Mesendoderm (in vitro differentiated cells): ENCODE measurements at regions not wholly inside any gene's neighbourhood (a gene's known extent, or its start where the extent isn't known, plus 50 kb on each side); places are given as distances from the start of the nearest gene placed in this dataset.

Experiments used
- DNase-seq: peaks from one replicate; pipeline ENCODE4 v3.0.0; 2013
- H2AK5ac ChIP-seq: 2 replicates; pipeline ENCODE4 v1.6.1; 2013; ENCODE audit warnings: low read length, inconsistent platforms
- H2BK120ac ChIP-seq: 2 replicates; pipeline ENCODE4 v1.6.1; 2013; ENCODE audit warnings: low read depth, mild to moderate bottlenecking, low read length, moderate library complexity, mixed read lengths
- H2BK15ac ChIP-seq: replicated peaks from 2 replicates; pipeline ENCODE4 v1.6.1; 2013; ENCODE audit warnings: low read depth, mild to moderate bottlenecking, moderate library complexity
- H2BK5ac ChIP-seq: 2 replicates; pipeline ENCODE4 v1.6.1; 2013; ENCODE audit warnings: low read length, inconsistent platforms
- H3K18ac ChIP-seq: 2 replicates; pipeline ENCODE4 v1.6.1; 2013; ENCODE audit warnings: mild to moderate bottlenecking, low read length, mixed read lengths
- H3K23ac ChIP-seq: one replicate; pipeline ENCODE4 v1.6.1; 2013; ENCODE audit warnings: low read length
- H3K27ac ChIP-seq: 2 replicates; pipeline ENCODE4 v1.5.1; 2013; ENCODE audit warnings: low read depth, mild to moderate bottlenecking, inconsistent platforms, low read length, moderate library complexity
- H3K27me3 ChIP-seq: 2 replicates; pipeline ENCODE4 v1.6.1; 2013; ENCODE audit warnings: low read length, control low read depth, mild to moderate bottlenecking, inconsistent platforms; ENCODE audit not compliant: insufficient read depth, poor library complexity
- H3K36me3 ChIP-seq: 2 replicates; pipeline ENCODE4 v1.6.1; 2013; ENCODE audit warnings: low read length, inconsistent platforms; ENCODE audit not compliant: control insufficient read depth, insufficient read depth
- H3K4ac ChIP-seq: one replicate; pipeline ENCODE4 v1.6.1; 2013; ENCODE audit warnings: low read depth, mild to moderate bottlenecking, low read length, moderate library complexity
- H3K4me1 ChIP-seq: 2 replicates; pipeline ENCODE4 v1.6.1; 2013; ENCODE audit warnings: low read depth, low read length, inconsistent platforms; ENCODE audit not compliant: control insufficient read depth
- H3K4me2 ChIP-seq: 2 replicates; pipeline ENCODE4 v1.6.1; 2013; ENCODE audit warnings: low read length
- H3K4me3 ChIP-seq: 2 replicates; pipeline ENCODE4 v1.5.1; 2013; ENCODE audit warnings: mild to moderate bottlenecking, low read length
- H3K56ac ChIP-seq: one replicate; pipeline ENCODE4 v1.6.1; 2013; ENCODE audit warnings: low read length
- H3K79me1 ChIP-seq: 2 replicates; pipeline ENCODE4 v1.6.1; 2013; ENCODE audit warnings: low read length, inconsistent platforms
- H3K79me2 ChIP-seq: 2 replicates; pipeline ENCODE4 v1.6.1; 2013; ENCODE audit warnings: mild to moderate bottlenecking, low read length; ENCODE audit not compliant: control insufficient read depth, insufficient read depth
- H3K9ac ChIP-seq: 2 replicates; pipeline ENCODE4 v1.6.1; 2013; ENCODE audit warnings: low read length, inconsistent platforms
- H4K5ac ChIP-seq: one replicate; pipeline ENCODE4 v1.6.1; 2013; ENCODE audit warnings: low read length
- H4K8ac ChIP-seq: one replicate; pipeline ENCODE4 v1.6.1; 2013; ENCODE audit warnings: low read depth, mild to moderate bottlenecking, control low read depth, low read length, moderate library complexity
- WGBS: extraction: QIAGEN DNeasy Blood & Tissue Kit; methylation state at CpG from one replicate; pipeline ENCODE4 v1.1.7; 2013; ENCODE audit warnings: low lambda C conversion rate, missing lambda C conversion rate; ENCODE audit not compliant: insufficient coverage; ENCODE audit errors: extremely low coverage; 5-methylcytosine and 5-hydroxymethylcytosine counted together

DNA sequence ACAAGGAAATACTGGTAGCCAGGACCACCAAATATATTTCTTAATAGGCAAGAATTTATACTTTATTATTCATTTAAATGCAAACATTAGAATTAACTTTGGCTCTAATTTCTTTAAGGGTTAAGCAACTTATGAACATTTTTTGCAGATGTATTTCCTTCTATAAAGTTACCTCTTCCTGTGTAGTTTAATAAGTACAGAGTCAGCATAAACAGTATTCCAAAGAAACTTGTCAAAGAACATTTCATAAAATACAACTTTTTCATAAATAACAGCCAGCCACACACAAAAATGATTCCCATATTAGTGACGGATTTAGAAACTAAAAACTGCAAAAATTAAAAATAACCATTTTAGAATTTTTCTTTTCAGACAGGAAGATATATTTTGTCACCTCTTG, 723.2 kb downstream of the KCNJ2 start:
- no peaks in the 10 kb centered on the region for H3K79me2 ChIP-seq
- no peaks in the 10 kb centered on the region for H3K4me1 ChIP-seq
- no peak overlapping the region for H3K4me3 ChIP-seq
- H3K9ac ChIP-seq: no peak overlapping the region
- no peak overlapping the region for H2AK5ac ChIP-seq
- WGBS: no CpG with 5 or more reads among the region's 1 CpG
- no peak overlapping the region for H2BK120ac ChIP-seq
- no peak overlapping the region for H4K5ac ChIP-seq
- no peaks in the 10 kb centered on the region for H3K36me3 ChIP-seq
- no peak overlapping the region for H3K4ac ChIP-seq
- no peak overlapping the region for H3K27ac ChIP-seq
- no peak overlapping the region for H3K4me2 ChIP-seq
- no peak overlapping the region for H3K18ac ChIP-seq
- no peak overlapping the region for H4K8ac ChIP-seq
- no peak for DNase-seq
- H3K56ac ChIP-seq: no peak overlapping the region
- no peak overlapping the region for H3K23ac ChIP-seq
- no peak overlapping the region for H2BK15ac ChIP-seq
- no peaks in the 10 kb centered on the region for H3K79me1 ChIP-seq
- H3K27me3 ChIP-seq: no peaks in the 10 kb centered on the region
- H2BK5ac ChIP-seq: no peak overlapping the region

DNA sequence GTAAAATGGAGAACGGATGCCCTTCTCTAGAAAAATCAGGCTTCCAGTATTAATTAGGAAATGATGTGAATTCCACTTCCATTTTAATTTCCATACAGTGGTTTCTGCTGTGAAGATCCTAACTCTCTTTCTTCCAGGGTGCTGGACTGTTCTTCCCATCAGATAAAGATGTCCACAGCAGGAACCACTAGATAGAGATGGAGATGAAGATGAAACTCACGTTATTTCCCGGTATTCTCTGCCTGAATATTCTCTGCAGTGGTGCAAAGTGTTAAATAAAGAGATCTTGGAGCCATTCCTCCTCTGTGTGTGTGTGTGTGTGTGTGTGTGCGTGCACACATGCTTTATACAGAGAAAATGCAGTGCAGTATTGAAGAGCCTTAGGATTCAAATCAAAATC, 727.5 kb downstream of the KCNJ2 start:
- H3K4ac ChIP-seq: no peak overlapping the region
- no peak overlapping the region for H3K4me3 ChIP-seq
- H3K27me3 ChIP-seq: no peaks in the 10 kb centered on the region
- no peak overlapping the region for H3K9ac ChIP-seq
- no peak overlapping the region for H4K8ac ChIP-seq
- no peak overlapping the region for H3K4me2 ChIP-seq
- H2BK120ac ChIP-seq: no peak overlapping the region
- H3K79me2 ChIP-seq: no peaks in the 10 kb centered on the region
- H3K27ac ChIP-seq: no peak overlapping the region
- H3K4me1 ChIP-seq: no peaks in the 10 kb centered on the region
- no peak overlapping the region for H3K56ac ChIP-seq
- H3K23ac ChIP-seq: no peak overlapping the region
- H2BK5ac ChIP-seq: no peak overlapping the region
- no peaks in the 10 kb centered on the region for H3K79me1 ChIP-seq
- DNase-seq: no peak
- no peak overlapping the region for H2AK5ac ChIP-seq
- whole genome bisulfite sequencing: no CpG with 5 or more reads among the region's 4 CpGs
- no peaks in the 10 kb centered on the region for H3K36me3 ChIP-seq
- no peak overlapping the region for H4K5ac ChIP-seq
- no peak overlapping the region for H2BK15ac ChIP-seq
- H3K18ac ChIP-seq: no peak overlapping the region

DNA sequence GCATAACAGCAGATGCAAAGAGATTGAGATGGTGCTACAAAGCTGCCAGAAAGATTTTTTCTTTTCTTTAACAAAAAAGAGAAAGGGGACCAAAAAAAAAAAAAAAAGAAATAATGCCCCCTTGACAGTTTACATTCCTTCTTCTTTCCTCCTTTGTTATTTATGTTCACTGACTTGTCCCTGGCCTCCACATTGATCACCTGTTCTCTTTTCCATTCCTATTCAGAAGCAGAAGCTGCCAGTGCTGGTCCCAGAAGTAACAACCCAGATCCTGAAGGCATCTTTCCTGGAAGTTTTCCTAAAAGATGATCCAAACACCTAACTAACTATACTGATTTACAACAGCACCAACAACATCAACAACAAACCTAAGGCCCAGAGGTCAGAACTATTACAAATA, 728.1 kb downstream of the KCNJ2 start:
- no peak overlapping the region for H3K4me2 ChIP-seq
- no peak overlapping the region for H3K4me3 ChIP-seq
- no peak overlapping the region for H3K23ac ChIP-seq
- no peak overlapping the region for H2BK5ac ChIP-seq
- no peaks in the 10 kb centered on the region for H3K27me3 ChIP-seq
- H3K9ac ChIP-seq: no peak overlapping the region
- H3K4ac ChIP-seq: no peak overlapping the region
- H3K27ac ChIP-seq: no peak overlapping the region
- no peaks in the 10 kb centered on the region for H3K36me3 ChIP-seq
- H3K79me2 ChIP-seq: no peaks in the 10 kb centered on the region
- H3K18ac ChIP-seq: no peak overlapping the region
- H3K56ac ChIP-seq: no peak overlapping the region
- DNase-seq: no peak
- H4K5ac ChIP-seq: no peak overlapping the region
- no peak overlapping the region for H2BK15ac ChIP-seq
- no peak overlapping the region for H4K8ac ChIP-seq
- H3K4me1 ChIP-seq: no peaks in the 10 kb centered on the region
- no peak overlapping the region for H2AK5ac ChIP-seq
- no peaks in the 10 kb centered on the region for H3K79me1 ChIP-seq
- H2BK120ac ChIP-seq: no peak overlapping the region

DNA sequence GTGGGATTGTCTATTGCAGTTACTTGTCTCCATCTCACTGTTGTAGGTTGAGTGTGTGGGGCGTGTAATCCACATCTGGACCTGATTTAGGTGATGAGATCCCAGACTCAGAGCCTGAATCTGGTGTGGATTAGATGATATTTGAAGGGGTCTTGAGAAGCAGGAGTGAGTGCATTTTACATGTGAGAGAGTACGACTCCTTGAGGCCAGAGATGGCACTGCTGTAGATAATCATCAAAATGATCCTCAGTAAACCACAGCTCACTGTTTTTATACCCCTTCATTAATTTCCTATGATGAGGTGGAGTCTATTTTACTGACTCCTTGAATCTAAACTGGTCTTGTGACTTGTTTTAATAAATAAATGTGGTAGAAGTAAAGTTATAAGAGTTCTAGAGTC, 732.5 kb downstream of the KCNJ2 start:
- no peaks in the 10 kb centered on the region for H3K4me1 ChIP-seq
- H3K27ac ChIP-seq: no peak overlapping the region
- no peaks in the 10 kb centered on the region for H3K27me3 ChIP-seq
- H3K4me2 ChIP-seq: no peak overlapping the region
- H2AK5ac ChIP-seq: no peak overlapping the region
- H3K18ac ChIP-seq: no peak overlapping the region
- H4K8ac ChIP-seq: no peak overlapping the region
- H2BK120ac ChIP-seq: no peak overlapping the region
- H3K4me3 ChIP-seq: no peak overlapping the region
- H3K9ac ChIP-seq: no peak overlapping the region
- H3K79me1 ChIP-seq: no peaks in the 10 kb centered on the region
- H2BK5ac ChIP-seq: no peak overlapping the region
- WGBS: no CpG with 5 or more reads among the region's 2 CpGs
- no peak overlapping the region for H2BK15ac ChIP-seq
- no peak overlapping the region for H3K23ac ChIP-seq
- no peak overlapping the region for H3K56ac ChIP-seq
- no peaks in the 10 kb centered on the region for H3K36me3 ChIP-seq
- no peak overlapping the region for H3K4ac ChIP-seq
- no peak for DNase-seq
- no peaks in the 10 kb centered on the region for H3K79me2 ChIP-seq
- H4K5ac ChIP-seq: no peak overlapping the region

DNA sequence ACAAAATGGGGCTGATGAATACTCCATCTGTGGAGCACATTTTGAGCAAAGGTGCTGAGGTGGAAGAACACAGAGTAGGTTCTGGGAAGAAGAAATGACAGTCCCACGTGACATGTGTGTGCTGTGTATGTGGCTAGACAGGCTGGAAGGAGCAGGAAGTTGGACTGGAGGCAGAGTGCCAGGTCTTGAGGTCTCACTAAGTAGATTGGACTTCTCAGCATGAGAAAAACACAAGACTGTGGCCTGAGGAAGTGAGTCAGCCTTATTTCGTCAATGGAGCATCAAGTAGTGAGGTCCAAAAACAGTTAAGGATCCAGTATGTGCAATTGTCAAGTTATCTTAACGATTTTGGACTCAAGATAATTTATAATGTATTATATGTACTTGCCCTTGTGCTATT, 736.5 kb downstream of the KCNJ2 start:
- H2BK15ac ChIP-seq: no peak overlapping the region
- H3K27me3 ChIP-seq: no peaks in the 10 kb centered on the region
- WGBS: no CpG with 5 or more reads among the region's 3 CpGs
- no peaks in the 10 kb centered on the region for H3K79me2 ChIP-seq
- no peak overlapping the region for H4K8ac ChIP-seq
- no peaks in the 10 kb centered on the region for H3K36me3 ChIP-seq
- H2AK5ac ChIP-seq: no peak overlapping the region
- no peaks in the 10 kb centered on the region for H3K79me1 ChIP-seq
- H3K23ac ChIP-seq: no peak overlapping the region
- no peak overlapping the region for H2BK120ac ChIP-seq
- H3K56ac ChIP-seq: no peak overlapping the region
- H3K18ac ChIP-seq: no peak overlapping the region
- no peak overlapping the region for H3K4me2 ChIP-seq
- no peak overlapping the region for H4K5ac ChIP-seq
- H2BK5ac ChIP-seq: no peak overlapping the region
- H3K27ac ChIP-seq: no peak overlapping the region
- H3K4me3 ChIP-seq: no peak overlapping the region
- no peak overlapping the region for H3K4ac ChIP-seq
- H3K9ac ChIP-seq: no peak overlapping the region
- no peaks in the 10 kb centered on the region for H3K4me1 ChIP-seq
- peak; percentile 24 for DNase-seq

DNA sequence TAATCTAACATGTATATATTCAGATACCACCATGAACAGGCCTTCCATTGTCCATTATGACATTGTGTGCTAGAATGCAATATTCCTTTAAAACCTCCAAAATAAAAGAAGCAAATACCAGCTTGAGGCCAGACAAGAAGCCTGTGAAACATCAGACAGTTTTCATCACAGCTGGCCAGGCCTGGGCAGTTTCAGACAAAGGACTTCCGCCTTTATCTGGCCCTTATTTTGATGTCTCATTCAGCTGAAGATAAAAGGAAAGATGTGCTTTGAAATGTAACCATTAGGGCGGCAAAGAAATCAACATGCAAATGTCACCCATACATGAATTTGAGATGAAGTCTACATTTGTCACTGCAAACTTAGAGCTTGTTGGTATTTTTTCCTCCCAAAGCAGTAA, 737.5 kb downstream of the KCNJ2 start:
- Histone ChIP-seq H3K4me3 (no peak overlapping the region), H3K56ac (no peak overlapping the region), H3K79me1 (no peaks in the 10 kb centered on the region), H2BK120ac (no peak overlapping the region), H4K8ac (no peak overlapping the region), H2BK15ac (no peak overlapping the region), H3K4ac (no peak overlapping the region), H4K5ac (no peak overlapping the region), H3K23ac (no peak overlapping the region), H3K27me3 (no peaks in the 10 kb centered on the region), H3K9ac (no peak overlapping the region), H3K36me3 (no peaks in the 10 kb centered on the region), H3K4me2 (no peak overlapping the region), H3K18ac (no peak overlapping the region), H2BK5ac (no peak overlapping the region), H3K4me1 (no peaks in the 10 kb centered on the region), H3K79me2 (no peaks in the 10 kb centered on the region), H3K27ac (no peak overlapping the region), H2AK5ac (no peak overlapping the region)
- no CpG with 5 or more reads among the region's 2 CpGs for WGBS
- DNase-seq: peak; percentile 73
